ENCODE measurements at regions not wholly inside any gene's neighbourhood (a gene's known extent, or its start where the extent isn't known, plus 50 kb on each side); places are given as distances from the start of the nearest gene placed in this dataset.

DNA sequence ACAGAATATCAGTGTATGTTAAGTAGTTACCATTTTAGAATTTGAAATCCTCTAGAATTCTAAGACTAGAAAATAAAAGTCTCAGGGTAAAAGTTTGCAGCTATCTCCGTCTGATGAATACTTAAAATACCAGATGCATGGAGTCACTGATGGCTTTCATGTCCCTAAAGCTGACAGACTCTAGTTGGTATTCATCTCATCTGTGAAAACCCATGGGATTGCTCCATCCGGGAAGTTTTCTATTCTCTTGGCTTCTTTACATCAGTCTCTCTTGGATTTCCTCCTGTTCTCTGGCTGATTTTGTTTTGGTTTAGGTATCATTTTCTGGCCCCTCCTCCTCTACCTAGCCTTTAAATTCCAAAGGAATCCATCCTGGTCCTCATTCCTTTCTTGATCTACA is 465.6 kb upstream of the POU3F3 start:
- peaks cover 1 to 36% of the 10 kb centered on the region in 2 donors for H3K27me3 Mint-ChIP-seq
- no peak overlapping the region for H3K4me3 ChIP-seq (ENCODE audit: control insufficient read depth in 1 of 2, extremely low read depth in 1 of 2, low read length in 1 of 2)
- no peaks in the 10 kb centered on the region for H3K9me3 ChIP-seq
- no peaks in the 10 kb centered on the region for H3K27me3 ChIP-seq (replicated peaks in 1 of 2; ENCODE audit: control insufficient read depth in 2 of 2, extremely low read depth in 1 of 2, insufficient read depth in 2 of 2, low read length in 1 of 2)
- CTCF ChIA-PET = no interaction called here
- peaks cover 0 to 7% (median 5%) of the 10 kb centered on the region in 3 donors for H3K9me3 Mint-ChIP-seq
- H3K4me1 ChIP-seq (ENCODE audit: control insufficient read depth in 1 of 2, extremely low read depth in 1 of 2, insufficient read depth in 2 of 2, low read length in 2 of 2) = no peaks in the 10 kb centered on the region
- ATAC-seq (replicated peaks in 1 of 4) = no peak
- no peak overlapping the region for H3K4me3 Mint-ChIP-seq
- no peak overlapping the region for H3K27ac Mint-ChIP-seq
- DNase-seq = no peak
- H3K36me3 ChIP-seq (ENCODE audit: control insufficient read depth in 2 of 2, extremely low read depth in 1 of 2, insufficient read depth in 1 of 2, low read length in 1 of 2) = no peaks in the 10 kb centered on the region
- POLR2A ChIA-PET = no interaction called here
- H3K36me3 Mint-ChIP-seq = no peaks in the 10 kb centered on the region
- H3K4me1 Mint-ChIP-seq = no peaks in the 10 kb centered on the region
- 70% methylated on average over 1 of the region's 2 CpGs for WGBS (ENCODE audit: insufficient coverage)
- H3K27ac ChIP-seq (ENCODE audit: low read length) = no peak overlapping the region

DNA sequence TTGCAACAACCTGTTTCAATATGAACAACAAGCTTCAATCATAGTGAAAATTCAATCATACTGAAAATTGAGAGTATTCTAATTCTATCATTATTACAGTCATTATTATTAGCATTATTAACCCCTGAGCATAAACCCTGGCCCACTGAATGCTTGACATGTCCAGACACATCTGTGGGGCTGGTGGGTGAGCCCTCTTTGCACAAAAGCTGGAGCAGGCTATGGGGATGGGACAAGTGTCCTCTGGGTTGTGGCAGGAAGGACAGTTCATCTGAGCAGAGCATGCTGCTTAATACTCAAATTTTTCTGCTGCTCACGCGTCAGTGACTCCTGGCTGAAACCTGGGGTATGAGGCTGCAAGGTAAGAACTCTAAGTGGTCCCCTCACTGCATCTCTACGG is 451.1 kb upstream of the POU3F3 start:
- H3K9me3 ChIP-seq = no peaks in the 10 kb centered on the region
- H3K36me3 ChIP-seq (ENCODE audit: control insufficient read depth in 2 of 2, extremely low read depth in 1 of 2, insufficient read depth in 1 of 2, low read length in 1 of 2) = no peaks in the 10 kb centered on the region
- Mint-ChIP-seq H3K9me3 (no peaks in the 10 kb centered on the region), H3K4me3 (no peak overlapping the region), H3K27me3 (peaks cover 5 to 6% of the 10 kb centered on the region in 2 donors), H3K4me1 (no peaks in the 10 kb centered on the region), H3K27ac (no peak overlapping the region), H3K36me3 (no peaks in the 10 kb centered on the region)
- H3K27ac ChIP-seq (ENCODE audit: low read length) = no peak overlapping the region
- no peaks in the 10 kb centered on the region for H3K4me1 ChIP-seq (ENCODE audit: control insufficient read depth in 1 of 2, extremely low read depth in 1 of 2, insufficient read depth in 2 of 2, low read length in 2 of 2)
- ATAC-seq (replicated peaks in 1 of 4) (no peak), DNase-seq (no peak)
- H3K27me3 ChIP-seq (replicated peaks in 1 of 2; ENCODE audit: control insufficient read depth in 2 of 2, extremely low read depth in 1 of 2, insufficient read depth in 2 of 2, low read length in 1 of 2) = peaks cover 0 to 2% of the 10 kb centered on the region in 2 experiments
- CTCF ChIA-PET = interaction anchor here in 1 of 2 donors (0.6 kb wide), 1 partner anchor 45 kb away, joined by 3 read pairs; no protein-coding TSS in a partner anchor
- POLR2A ChIA-PET = no interaction called here
- WGBS (ENCODE audit: insufficient coverage) = 79% methylated on average over 3 of the region's 3 CpGs
- no peak overlapping the region for H3K4me3 ChIP-seq (ENCODE audit: control insufficient read depth in 1 of 2, extremely low read depth in 1 of 2, low read length in 1 of 2)

GRCh38 chr2:104404526-104404925 is 449.4 kb upstream of the POU3F3 start:
- CTCF ChIA-PET = no interaction called here
- ATAC-seq (replicated peaks in 1 of 4) = no peak

DNA sequence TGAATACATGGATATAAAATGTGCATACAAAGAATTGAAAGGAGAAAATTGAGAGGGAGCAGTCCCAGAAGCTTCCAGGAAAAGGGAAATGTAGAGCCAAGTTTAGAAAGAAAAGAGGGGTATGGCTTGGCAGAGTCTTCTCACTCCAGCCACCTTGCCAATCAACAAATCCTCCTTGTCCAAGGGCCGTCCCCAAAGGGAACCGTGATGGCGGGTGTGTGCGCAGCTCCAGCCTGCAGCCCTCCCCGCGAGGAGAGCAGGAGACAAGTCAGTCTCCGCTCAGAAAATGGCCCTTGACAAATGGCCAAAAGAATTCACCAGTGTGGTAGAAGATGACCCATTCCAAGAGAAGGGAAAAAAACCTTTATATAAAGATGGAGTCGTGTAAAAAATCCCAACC is 448.3 kb upstream of the POU3F3 start:
- Histone ChIP-seq H3K9me3 (no peaks in the 10 kb centered on the region), H3K4me1 (ENCODE audit: control insufficient read depth in 1 of 2, extremely low read depth in 1 of 2, insufficient read depth in 2 of 2, low read length in 2 of 2) (no peaks in the 10 kb centered on the region), H3K27me3 (replicated peaks in 1 of 2; ENCODE audit: control insufficient read depth in 2 of 2, extremely low read depth in 1 of 2, insufficient read depth in 2 of 2, low read length in 1 of 2) (peaks cover 0 to 4% of the 10 kb centered on the region in 2 experiments), H3K27ac (ENCODE audit: low read length) (no peak overlapping the region), H3K4me3 (ENCODE audit: control insufficient read depth in 1 of 2, extremely low read depth in 1 of 2, low read length in 1 of 2) (no peak overlapping the region), H3K36me3 (ENCODE audit: control insufficient read depth in 2 of 2, extremely low read depth in 1 of 2, insufficient read depth in 1 of 2, low read length in 1 of 2) (no peaks in the 10 kb centered on the region)
- CTCF ChIA-PET = no interaction called here
- Mint-ChIP-seq H3K27ac (no peak overlapping the region), H3K9me3 (no peaks in the 10 kb centered on the region), H3K4me1 (no peaks in the 10 kb centered on the region), H3K27me3 (peaks cover 5 to 6% of the 10 kb centered on the region in 2 donors), H3K36me3 (no peaks in the 10 kb centered on the region), H3K4me3 (no peak overlapping the region)
- POLR2A ChIA-PET = no interaction called here
- DNase-seq = no peak
- no CpG with 5 or more reads among the region's 8 CpGs for WGBS (ENCODE audit: insufficient coverage)
- ATAC-seq (replicated peaks in 1 of 4) = no peak

More at GRCh38 chr2:104404526-104404925, 449.4 kb upstream of the POU3F3 start:
- Histone ChIP-seq H3K4me3 (ENCODE audit: control insufficient read depth in 1 of 2, extremely low read depth in 1 of 2, low read length in 1 of 2) (no peak overlapping the region), H3K27ac (ENCODE audit: low read length) (no peak overlapping the region), H3K27me3 (replicated peaks in 1 of 2; ENCODE audit: control insufficient read depth in 2 of 2, extremely low read depth in 1 of 2, insufficient read depth in 2 of 2, low read length in 1 of 2) (peaks cover 0 to 3% of the 10 kb centered on the region in 2 experiments), H3K9me3 (no peaks in the 10 kb centered on the region), H3K36me3 (ENCODE audit: control insufficient read depth in 2 of 2, extremely low read depth in 1 of 2, insufficient read depth in 1 of 2, low read length in 1 of 2) (no peaks in the 10 kb centered on the region), H3K4me1 (ENCODE audit: control insufficient read depth in 1 of 2, extremely low read depth in 1 of 2, insufficient read depth in 2 of 2, low read length in 2 of 2) (no peaks in the 10 kb centered on the region)
- H3K9me3 Mint-ChIP-seq = no peaks in the 10 kb centered on the region
- whole genome bisulfite sequencing (ENCODE audit: insufficient coverage) = 93% methylated on average over 2 of the region's 6 CpGs
- peaks cover 5 to 6% of the 10 kb centered on the region in 2 donors for H3K27me3 Mint-ChIP-seq
- H3K36me3 Mint-ChIP-seq = no peaks in the 10 kb centered on the region
- H3K27ac Mint-ChIP-seq = no peak overlapping the region
- no peak for DNase-seq
- no peaks in the 10 kb centered on the region for H3K4me1 Mint-ChIP-seq
- H3K4me3 Mint-ChIP-seq = no peak overlapping the region
- POLR2A ChIA-PET = no interaction called here

- ChIA-PET POLR2A (no interaction called here), CTCF (no interaction called here)
- DNase-seq = no peak
- Histone ChIP-seq H3K27me3 (replicated peaks in 1 of 2; ENCODE audit: control insufficient read depth in 2 of 2, extremely low read depth in 1 of 2, insufficient read depth in 2 of 2, low read length in 1 of 2) (peaks cover 0 to 4% of the 10 kb centered on the region in 2 experiments), H3K27ac (ENCODE audit: low read length) (no peak overlapping the region), H3K36me3 (ENCODE audit: control insufficient read depth in 2 of 2, extremely low read depth in 1 of 2, insufficient read depth in 1 of 2, low read length in 1 of 2) (no peaks in the 10 kb centered on the region), H3K4me1 (ENCODE audit: control insufficient read depth in 1 of 2, extremely low read depth in 1 of 2, insufficient read depth in 2 of 2, low read length in 2 of 2) (no peaks in the 10 kb centered on the region), H3K9me3 (no peaks in the 10 kb centered on the region), H3K4me3 (ENCODE audit: control insufficient read depth in 1 of 2, extremely low read depth in 1 of 2, low read length in 1 of 2) (no peak overlapping the region)
- Mint-ChIP-seq H3K4me1 (no peaks in the 10 kb centered on the region), H3K36me3 (no peaks in the 10 kb centered on the region), H3K27me3 (peaks cover 5 to 6% of the 10 kb centered on the region in 2 donors), H3K27ac (no peak overlapping the region), H3K9me3 (no peaks in the 10 kb centered on the region), H3K4me3 (no peak overlapping the region)
- no peak for ATAC-seq (replicated peaks in 1 of 4)
- 29% methylated on average over 1 of the region's 10 CpGs for WGBS (ENCODE audit: insufficient coverage)
Observed at GRCh38 chr2:104406261-104406726, 447.6 kb upstream of the POU3F3 start.

DNA sequence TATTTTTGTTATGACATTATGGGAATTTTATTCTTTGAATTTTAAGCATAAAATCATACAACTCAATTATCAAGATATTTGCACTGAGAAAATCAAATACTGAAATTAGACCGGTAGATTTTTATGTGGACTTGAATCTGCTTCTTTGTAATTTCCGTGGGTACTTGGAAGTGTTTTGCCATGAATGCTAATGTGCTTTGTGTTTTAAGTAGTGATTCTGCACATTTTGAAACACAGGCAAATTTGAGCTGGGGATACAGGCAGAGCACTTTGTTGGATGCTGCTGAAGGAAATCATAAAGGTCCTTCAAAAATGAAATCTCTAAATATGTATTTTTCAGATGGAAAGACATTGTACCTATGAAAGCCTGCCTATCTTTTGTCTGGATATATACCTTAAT is 446.3 kb upstream of the POU3F3 start:
- Mint-ChIP-seq H3K4me1 (no peaks in the 10 kb centered on the region), H3K27ac (no peak overlapping the region), H3K36me3 (no peaks in the 10 kb centered on the region), H3K27me3 (peaks cover 5 to 8% of the 10 kb centered on the region in 2 donors), H3K9me3 (no peaks in the 10 kb centered on the region), H3K4me3 (no peak overlapping the region)
- Histone ChIP-seq H3K4me1 (ENCODE audit: control insufficient read depth in 1 of 2, extremely low read depth in 1 of 2, insufficient read depth in 2 of 2, low read length in 2 of 2) (no peaks in the 10 kb centered on the region), H3K9me3 (no peaks in the 10 kb centered on the region), H3K27ac (ENCODE audit: low read length) (no peak overlapping the region), H3K4me3 (ENCODE audit: control insufficient read depth in 1 of 2, extremely low read depth in 1 of 2, low read length in 1 of 2) (no peak overlapping the region), H3K27me3 (replicated peaks in 1 of 2; ENCODE audit: control insufficient read depth in 2 of 2, extremely low read depth in 1 of 2, insufficient read depth in 2 of 2, low read length in 1 of 2) (peaks cover 0 to 2% of the 10 kb centered on the region in 2 experiments), H3K36me3 (ENCODE audit: control insufficient read depth in 2 of 2, extremely low read depth in 1 of 2, insufficient read depth in 1 of 2, low read length in 1 of 2) (no peaks in the 10 kb centered on the region)
- ChIA-PET POLR2A (no interaction called here), CTCF (interaction anchor here in 1 of 2 donors (0.6 kb wide), 1 partner anchor 37 kb away, joined by 5 read pairs; no protein-coding TSS in a partner anchor)
- ATAC-seq (replicated peaks in 1 of 4) (no peak), DNase-seq (no peak)
- WGBS (ENCODE audit: insufficient coverage) = no CpG with 5 or more reads among the region's 2 CpGs

GRCh38 chr2:104408266-104408665 is 445.6 kb upstream of the POU3F3 start:
- Histone ChIP-seq H3K9me3 (no peaks in the 10 kb centered on the region), H3K27ac (ENCODE audit: low read length) (no peak overlapping the region), H3K36me3 (ENCODE audit: control insufficient read depth in 2 of 2, extremely low read depth in 1 of 2, insufficient read depth in 1 of 2, low read length in 1 of 2) (no peaks in the 10 kb centered on the region), H3K27me3 (replicated peaks in 1 of 2; ENCODE audit: control insufficient read depth in 2 of 2, extremely low read depth in 1 of 2, insufficient read depth in 2 of 2, low read length in 1 of 2) (peaks cover 0 to 2% of the 10 kb centered on the region in 2 experiments), H3K4me1 (ENCODE audit: control insufficient read depth in 1 of 2, extremely low read depth in 1 of 2, insufficient read depth in 2 of 2, low read length in 2 of 2) (no peaks in the 10 kb centered on the region), H3K4me3 (ENCODE audit: control insufficient read depth in 1 of 2, extremely low read depth in 1 of 2, low read length in 1 of 2) (no peak overlapping the region)
- DNase-seq = no peak
- ATAC-seq (replicated peaks in 1 of 4) = no peak
- Mint-ChIP-seq H3K9me3 (no peaks in the 10 kb centered on the region), H3K4me3 (no peak overlapping the region), H3K27ac (no peak overlapping the region), H3K4me1 (no peaks in the 10 kb centered on the region), H3K27me3 (peaks cover 2 to 12% of the 10 kb centered on the region in 2 donors), H3K36me3 (no peaks in the 10 kb centered on the region)
- ChIA-PET CTCF (no interaction called here), POLR2A (no interaction called here)
- WGBS (ENCODE audit: insufficient coverage) = no CpG with 5 or more reads among the region's 5 CpGs

Measured in T-cell (primary cell).